IPS-NIHi11 (cell line): ENCODE measurements at regions not wholly inside any gene's neighbourhood (a gene's known extent, or its start where the extent isn't known, plus 50 kb on each side); places are given as distances from the start of the nearest gene placed in this dataset.

Experiments
- DNase-seq: peaks from one replicate; pipeline ENCODE4 v3.0.0; 2012; ENCODE audit warnings: mixed read lengths, low spot score

DNA sequence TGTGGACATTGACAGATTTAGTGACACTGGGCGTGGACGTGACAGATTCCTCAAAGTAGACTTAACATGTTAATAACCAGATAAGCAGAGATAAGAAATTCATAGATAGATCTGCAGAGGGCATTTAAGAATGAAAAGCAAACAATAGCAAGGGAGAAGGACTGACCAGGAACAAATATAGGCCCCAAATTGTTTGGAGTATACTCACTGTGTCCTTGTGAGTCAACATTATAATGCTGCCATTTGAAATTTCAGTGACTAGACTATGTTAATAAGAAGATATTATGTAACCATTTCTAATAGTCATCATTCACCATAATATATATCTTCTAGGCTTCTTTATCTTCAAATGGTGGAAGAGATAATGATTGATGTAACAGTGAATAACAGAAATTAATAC is 78.1 kb upstream of the SLC38A11 start:
- no peak for DNase-seq

DNA sequence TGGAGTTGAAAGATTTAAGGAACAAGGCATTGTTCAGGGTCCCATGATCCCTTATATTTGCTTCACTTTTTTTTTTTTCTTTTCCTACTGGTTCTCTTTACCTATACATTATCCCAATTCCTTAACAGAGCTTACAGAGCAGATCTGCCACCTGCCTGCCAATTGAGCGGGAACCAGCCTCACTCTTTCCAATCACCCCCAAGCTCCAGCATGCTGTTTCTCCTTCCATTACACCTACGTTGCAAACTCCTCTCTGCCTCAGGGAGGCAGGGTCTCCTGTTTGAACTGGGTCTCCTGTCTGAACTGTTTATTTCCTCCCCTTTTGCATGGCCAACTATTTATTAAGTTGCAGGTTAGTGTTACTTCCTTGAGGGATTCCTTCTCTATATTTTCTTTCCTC is 77.2 kb upstream of the SLC38A11 start:
- no peak for DNase-seq

DNA sequence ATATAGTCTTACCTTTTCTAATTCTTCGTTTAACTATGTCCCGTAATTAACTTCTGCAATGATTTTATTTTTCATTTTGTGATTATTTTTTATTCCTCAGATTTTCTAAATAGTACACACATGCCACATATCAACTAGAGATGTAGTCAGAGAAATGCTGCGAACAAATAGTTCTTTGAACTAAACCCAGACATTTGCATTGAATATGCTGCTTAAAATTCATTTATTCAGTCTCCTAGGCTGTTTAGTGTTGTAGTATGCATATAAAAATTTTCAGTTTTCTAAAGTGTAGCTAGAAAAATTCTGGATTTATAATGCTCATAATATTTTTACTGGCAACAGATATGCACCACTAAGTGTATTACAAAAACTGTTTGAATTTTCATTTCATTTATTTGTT is 68.9 kb upstream of the SLC38A11 start:
- no peak for DNase-seq

DNA sequence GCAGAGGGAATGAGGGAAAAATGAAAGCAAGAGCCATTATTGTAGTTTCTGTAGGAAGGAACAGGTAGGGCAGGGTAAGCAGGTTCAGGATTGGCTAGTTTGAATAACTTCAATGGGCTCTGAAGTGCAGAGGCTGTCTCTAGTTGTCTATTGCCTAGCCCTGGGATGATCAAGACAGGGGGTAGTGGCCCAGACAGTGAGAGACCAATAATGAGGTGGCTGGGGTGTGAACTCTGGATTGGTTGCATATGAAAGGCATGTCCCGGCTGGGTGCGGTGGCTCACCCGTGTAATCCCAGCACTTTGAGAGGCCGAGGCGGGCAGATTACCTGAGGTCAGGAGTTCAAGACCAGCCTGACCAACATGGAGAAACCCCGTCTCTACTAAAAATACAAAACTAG is 67.5 kb upstream of the SLC38A11 start:
- no peak for DNase-seq

DNA sequence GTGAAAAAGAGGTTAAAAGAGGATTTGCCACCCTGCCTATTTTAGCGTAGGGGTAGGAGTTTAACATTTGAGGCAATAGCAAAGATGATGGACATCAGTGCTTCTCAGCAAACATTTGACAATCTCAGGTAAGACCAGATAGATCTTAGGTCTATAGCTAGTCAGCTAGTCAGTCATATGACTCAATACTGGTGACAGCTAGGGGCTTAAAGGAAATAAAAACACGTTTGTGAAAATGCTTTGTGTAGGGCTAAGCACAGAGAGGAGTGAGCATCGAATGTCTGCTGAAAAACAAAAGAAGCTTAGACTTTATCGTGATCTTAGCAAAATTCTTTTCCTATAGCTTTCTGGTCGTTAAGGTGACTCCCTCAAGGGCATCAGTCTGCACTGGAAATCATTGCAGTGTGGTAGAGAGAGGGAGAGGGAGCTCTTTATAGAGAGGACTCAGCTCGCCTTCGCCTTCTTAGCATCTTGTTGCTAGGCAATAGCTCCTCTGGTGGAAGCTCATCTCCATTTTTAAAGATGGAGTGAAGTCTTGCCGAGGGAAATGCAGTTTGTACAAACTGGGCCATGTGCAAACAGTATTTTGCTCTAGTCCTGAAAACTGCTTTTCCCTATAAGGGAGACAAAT is 62.8 kb upstream of the SLC38A11 start:
- peak; percentile 56 for DNase-seq

DNA sequence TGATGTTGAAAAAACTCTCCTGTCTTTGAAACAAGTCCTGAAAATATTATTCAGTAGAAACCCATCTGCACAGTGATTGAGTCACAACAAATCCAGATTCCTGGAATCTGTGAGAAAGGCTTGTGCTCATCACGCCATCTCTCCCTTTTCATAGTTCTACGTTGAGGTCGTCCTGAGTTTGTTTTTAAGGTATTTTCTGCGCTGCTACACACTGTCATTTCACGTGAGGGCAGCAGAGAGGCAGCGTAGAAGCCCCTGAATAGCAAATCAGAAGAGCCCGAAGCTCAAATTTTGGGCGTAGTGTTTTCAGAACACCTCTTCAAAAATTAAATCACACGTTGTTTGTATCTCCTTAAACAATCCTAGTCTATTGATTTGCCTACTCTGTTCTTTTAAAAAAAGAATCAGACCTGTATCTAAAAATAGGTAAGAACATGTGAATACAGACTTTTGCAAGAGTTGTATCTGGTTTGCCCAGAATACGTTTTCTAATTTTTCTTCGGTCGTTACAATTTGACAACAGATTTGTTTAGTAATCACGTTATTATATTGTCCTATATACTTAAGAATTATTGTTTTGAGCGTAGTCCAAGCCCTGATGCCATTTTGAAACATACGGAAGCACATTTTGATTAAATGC is 61.6 kb upstream of the SLC38A11 start:
- peak; percentile 28 for DNase-seq

DNA sequence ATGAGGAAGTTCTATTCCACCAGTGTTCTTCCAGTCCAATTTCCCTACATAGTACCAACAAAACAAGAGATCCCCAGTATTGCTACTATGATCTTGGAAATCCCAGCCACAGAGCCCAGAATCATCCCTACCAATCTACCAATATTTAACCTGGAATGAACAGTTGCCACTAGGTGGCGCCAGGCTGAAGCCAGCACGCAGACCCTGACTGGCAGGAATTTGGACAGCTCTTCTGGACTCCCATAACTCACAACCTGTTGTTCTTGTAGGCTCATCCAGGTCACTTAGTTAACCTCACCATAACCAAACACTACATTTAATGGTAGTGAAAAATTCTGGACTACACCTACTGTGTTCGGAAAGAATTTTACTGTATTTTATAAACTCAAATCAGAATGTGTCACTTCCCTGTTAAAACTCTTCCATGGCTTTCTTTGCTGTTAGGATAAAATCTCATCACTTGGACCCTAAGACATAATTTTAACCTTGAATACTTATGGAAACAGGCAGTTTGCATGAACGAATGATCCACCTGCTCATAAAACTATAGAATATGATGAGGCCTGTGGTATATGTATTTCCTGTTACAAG is 59.8 kb upstream of the SLC38A11 start:
- DNase-seq, result peak; percentile 69

DNA sequence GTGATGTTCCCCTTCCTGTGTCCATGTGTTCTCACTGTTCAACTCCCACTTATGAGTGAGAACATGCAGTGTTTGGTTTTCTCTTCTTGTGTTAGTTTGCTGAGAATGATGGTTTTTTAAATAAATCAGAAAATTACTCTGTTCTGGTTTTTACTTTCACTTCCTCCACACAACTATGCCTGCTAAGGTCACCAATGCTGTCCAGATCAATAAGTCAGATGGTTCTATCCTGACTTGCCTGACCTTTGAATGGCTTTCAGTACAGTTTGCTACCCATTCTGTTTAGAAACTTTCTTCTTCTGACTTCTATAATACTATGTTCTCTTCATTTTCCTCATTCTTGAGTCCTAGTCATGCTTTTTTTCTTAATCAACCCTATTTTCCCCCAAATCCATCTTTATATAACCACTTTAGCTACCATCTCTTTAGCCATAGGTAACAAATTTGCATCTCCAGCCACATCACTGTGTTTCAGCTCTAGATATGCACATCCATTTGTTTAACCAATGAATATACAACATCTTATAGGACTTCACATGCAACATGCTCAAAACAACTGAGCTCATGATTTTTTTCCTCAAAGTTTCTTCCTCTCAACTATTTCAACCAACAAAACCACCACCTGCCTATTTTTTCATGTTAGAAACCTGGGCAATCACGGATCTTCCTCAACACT is 58.8 kb upstream of the SLC38A11 start:
- DNase-seq, result no peak

DNA sequence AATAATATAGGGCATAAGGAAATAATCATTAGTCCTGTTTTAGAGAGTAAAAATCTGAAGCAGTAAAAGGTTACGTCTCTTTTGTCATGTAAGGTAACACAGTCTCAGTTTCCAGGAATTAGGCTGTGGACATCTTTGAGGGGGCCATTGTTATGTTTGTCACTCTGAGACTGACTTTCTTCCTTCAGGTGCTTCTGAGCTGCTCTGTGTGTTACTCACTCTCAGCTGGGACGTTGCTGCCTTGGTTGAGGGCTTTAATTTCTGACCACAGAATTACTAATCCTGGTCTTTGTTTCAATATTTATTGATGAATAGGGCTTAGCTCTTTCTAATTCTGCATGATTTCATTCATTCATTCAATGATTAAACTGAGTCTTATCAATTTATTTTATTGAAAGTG is 55.9 kb upstream of the SLC38A11 start:
- no peak for DNase-seq

DNA sequence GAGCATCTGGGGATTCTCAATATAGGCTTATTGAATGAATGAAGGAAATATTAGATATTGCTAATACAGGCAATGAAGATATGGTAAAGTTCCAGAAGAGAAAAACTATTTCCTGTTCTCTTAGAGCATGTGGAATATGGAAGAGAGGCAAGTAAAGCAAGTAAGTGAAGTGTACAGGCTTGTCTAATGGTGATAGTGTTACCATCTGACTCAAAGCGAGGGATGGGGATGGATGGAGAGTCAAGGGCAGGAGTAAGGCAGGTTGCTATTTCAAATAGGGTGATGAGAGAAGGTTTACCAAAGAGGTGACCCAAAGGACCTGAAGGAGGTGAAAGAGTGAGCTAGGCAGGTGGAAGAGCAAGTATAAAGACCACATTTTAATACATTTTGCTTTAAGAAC is 55.2 kb upstream of the SLC38A11 start:
- no peak for DNase-seq

DNA sequence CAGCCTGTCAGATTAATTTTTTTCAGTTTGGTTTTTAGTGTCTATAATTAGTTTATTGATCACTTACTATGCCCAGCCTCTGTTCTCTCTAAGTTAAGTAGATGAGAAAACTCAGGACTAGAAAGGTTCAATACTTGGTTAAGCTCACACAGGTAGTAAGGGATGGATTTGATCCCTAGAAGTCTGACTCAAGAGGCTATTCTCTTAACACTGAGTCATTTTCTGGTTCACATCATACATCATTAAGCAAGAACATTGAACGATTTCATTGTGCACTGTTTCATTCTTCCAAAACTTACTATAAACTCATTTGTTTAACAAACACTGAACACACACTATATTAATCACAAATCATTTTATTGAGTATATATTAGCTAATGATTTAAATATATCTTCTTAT is 54.1 kb upstream of the SLC38A11 start:
- DNase-seq, result no peak

DNA sequence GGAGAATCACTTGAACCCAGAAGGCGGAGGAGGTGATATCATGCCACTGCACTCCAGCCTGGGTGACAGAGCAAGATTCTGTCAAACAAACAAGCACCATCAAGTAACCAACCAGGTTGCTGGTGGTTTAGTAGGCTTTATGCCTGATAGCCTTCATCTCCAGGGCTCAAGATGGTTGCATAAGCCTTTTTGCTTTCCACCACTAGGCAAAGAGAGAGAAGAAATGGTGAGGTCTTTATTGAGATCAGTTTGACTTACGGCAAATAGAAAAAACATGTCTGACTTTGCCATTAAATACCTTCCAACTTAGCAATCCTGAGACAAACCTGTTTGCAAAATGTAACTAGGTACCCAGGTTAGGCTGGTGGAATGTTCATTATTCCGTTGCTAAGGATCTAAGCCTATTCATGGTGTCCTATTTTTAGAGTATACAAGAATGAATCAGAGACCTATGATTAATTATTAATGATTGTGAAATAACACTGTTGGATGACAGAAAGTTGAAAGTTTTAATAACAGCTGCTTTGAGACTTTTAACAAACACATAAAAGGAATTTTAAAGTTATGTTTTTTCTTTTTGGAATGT is 53.5 kb upstream of the SLC38A11 start:
- DNase-seq, result no peak

DNA sequence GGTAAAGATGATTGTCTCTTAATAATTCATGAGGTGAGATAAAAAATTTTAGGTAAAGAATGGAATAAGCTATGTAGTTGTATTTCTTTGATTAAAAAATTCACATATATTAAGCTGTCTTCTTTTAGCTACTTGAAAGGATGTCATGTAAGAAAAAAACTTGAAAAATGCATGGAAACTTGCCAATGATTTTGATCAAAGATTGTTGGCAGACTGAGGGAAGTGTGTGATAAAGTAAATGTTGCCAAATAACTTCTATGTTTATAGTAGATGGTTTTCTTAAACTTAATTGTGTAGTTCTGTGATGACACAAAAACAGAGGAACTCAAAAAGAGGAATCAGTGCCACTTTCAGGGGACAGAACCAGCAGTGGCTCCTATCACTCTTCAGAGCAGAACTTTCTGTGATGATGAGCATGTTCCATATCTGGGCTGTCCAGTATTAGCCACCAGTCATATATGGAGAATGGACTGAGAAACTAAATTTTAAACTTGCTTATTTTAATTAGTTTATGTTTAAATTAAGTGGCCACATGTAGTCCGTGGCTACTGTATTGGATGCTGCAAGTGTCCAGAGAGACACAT is 51.9 kb upstream of the SLC38A11 start:
- no peak for DNase-seq
